Nephron (organoid): ENCODE measurements at regions not wholly inside any gene's neighbourhood (a gene's known extent, or its start where the extent isn't known, plus 50 kb on each side); places are given as distances from the start of the nearest gene placed in this dataset.

Experiments used
- H3K27ac Mint-ChIP-seq, 3 experiments: 2 replicates each; pipeline ENCODE4 v1.8.0; 2020; ENCODE audit warnings: mixed read lengths in 3 of 3, mild to moderate bottlenecking in 2 of 3, moderate library complexity in 1 of 3
- H3K27me3 Mint-ChIP-seq: 2 replicates; pipeline ENCODE4 v1.8.0; 2021; ENCODE audit warnings: low read depth, mild to moderate bottlenecking, moderate library complexity, mixed read lengths
- H3K36me3 Mint-ChIP-seq: 2 replicates; pipeline ENCODE4 v1.8.0; 2020; ENCODE audit warnings: low read depth, mixed read lengths
- H3K4me1 Mint-ChIP-seq: 2 replicates; pipeline ENCODE4 v1.8.0; 2020; ENCODE audit warnings: mixed read lengths
- H3K4me3 Mint-ChIP-seq, 3 experiments: 2 replicates each; pipeline ENCODE4 v1.8.0; 2020; ENCODE audit warnings: mild to moderate bottlenecking in 3 of 3, mixed read lengths in 3 of 3, moderate library complexity in 2 of 3
- H3K9me3 Mint-ChIP-seq: 2 replicates; pipeline ENCODE4 v1.8.0; 2020; ENCODE audit warnings: mixed read lengths
- TF ChIP-seq, protein P1 (sequence below), 3 experiments: fragments of 200-600 bp; sonication (generic); IDR thresholded peaks; one replicate each; pipeline ENCODE4 v1.5.0; 2021; ENCODE audit warnings: antibody characterized with exemption in 3 of 3; ENCODE audit not compliant: unreplicated experiment in 3 of 3

DNA sequence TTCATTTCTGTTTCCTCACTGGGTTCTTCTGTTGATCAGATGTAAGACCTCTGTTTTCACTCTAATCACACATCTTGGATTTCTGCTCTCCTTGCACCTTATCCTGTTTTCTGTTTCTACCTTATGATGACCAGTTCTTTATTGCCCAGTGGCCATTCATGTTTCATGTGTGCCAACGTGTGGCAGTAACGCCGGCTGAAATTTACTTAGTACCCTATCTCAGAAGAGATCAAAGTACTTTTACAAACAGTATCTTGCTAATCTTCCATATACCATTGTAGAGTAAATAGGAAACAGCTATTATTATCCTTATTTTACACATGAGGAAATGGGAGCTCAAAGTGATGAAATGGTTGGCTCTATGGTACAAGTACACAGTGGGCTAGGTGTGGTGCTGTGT is 74.0 kb downstream of the GATA3 start:
- H3K9me3 Mint-ChIP-seq = no peaks in the 10 kb centered on the region
- peaks cover 16% of the 10 kb centered on the region for H3K27me3 Mint-ChIP-seq
- H3K4me1 Mint-ChIP-seq = no peaks in the 10 kb centered on the region
- no peaks in the 10 kb centered on the region for H3K36me3 Mint-ChIP-seq
- TF ChIP-seq, protein P1, sequence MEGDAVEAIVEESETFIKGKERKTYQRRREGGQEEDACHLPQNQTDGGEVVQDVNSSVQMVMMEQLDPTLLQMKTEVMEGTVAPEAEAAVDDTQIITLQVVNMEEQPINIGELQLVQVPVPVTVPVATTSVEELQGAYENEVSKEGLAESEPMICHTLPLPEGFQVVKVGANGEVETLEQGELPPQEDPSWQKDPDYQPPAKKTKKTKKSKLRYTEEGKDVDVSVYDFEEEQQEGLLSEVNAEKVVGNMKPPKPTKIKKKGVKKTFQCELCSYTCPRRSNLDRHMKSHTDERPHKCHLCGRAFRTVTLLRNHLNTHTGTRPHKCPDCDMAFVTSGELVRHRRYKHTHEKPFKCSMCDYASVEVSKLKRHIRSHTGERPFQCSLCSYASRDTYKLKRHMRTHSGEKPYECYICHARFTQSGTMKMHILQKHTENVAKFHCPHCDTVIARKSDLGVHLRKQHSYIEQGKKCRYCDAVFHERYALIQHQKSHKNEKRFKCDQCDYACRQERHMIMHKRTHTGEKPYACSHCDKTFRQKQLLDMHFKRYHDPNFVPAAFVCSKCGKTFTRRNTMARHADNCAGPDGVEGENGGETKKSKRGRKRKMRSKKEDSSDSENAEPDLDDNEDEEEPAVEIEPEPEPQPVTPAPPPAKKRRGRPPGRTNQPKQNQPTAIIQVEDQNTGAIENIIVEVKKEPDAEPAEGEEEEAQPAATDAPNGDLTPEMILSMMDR (IDR thresholded peaks at IDR 0.05; ENCODE audit: unreplicated experiment in 3 of 3) = no peak
- H3K27ac Mint-ChIP-seq = no peak overlapping the region
- no peak overlapping the region for H3K4me3 Mint-ChIP-seq

DNA sequence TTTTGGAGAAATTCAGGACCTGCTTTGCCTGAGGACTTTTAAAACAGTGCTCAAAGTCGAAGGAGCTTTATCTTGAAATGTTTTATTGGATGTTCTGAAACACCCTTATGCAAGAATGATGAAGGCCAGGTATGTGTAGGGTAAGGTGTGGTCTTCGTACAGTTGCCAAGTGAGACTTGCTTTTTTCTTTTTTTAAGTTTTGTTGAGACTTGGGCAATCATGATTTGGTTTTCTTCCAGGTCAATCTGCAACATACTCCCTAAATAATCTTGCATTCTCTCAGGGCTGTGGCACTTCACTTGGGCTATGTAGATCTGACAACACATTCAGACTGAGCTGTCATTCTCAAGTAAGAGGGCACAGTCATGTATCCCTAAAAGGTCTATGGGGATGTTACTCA is 75.0 kb downstream of the GATA3 start:
- TF ChIP-seq, protein P1 (IDR thresholded peaks at IDR 0.05; ENCODE audit: unreplicated experiment in 3 of 3) = no peak
- Mint-ChIP-seq H3K27me3 (peaks cover 16% of the 10 kb centered on the region), H3K36me3 (no peaks in the 10 kb centered on the region), H3K9me3 (no peaks in the 10 kb centered on the region), H3K4me1 (no peaks in the 10 kb centered on the region), H3K27ac (no peak overlapping the region), H3K4me3 (no peak overlapping the region)

DNA sequence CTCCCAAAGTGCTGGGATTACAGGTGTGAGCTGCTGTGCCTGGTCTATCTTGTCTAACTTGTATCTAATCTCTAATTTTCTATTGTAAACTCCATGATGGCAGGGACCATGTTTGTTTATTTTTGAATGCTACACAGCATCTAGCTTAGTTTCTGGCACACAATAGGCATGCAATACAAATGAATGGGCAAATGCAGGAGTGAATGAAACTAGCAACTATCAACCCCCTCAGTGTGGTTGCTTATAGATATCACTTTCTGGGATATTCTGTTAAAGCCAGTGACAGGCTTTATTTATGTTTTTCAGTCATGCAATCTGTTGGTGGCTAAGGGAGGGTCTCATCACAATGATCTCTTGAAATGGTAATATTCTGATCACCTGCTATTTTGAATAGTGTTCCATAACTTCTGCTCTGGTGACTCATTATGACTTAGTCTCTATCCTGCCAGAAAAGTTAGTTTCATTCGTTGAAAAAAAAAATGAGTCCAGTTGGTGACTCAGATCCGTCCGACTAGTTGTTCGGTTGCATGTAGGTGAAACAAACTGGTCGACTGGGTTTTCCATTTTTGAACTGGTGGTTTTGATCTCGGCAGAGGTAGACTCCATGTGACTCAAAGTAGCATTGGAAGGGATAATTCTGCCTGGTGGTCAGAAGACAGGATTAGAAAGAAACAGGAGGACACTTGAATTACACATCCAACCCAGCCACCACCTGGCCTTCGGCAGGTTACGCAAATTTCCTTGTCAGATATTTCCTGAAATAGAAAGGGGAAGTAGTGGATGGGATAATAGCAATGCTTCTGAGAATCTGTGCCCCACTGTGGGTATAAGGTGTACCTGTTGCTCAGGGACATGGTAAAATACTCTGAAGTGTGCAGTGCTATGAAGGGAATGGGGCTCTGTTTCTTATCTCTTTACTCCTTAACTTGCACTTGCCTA is 76.8 kb downstream of the GATA3 start:
- TF ChIP-seq, protein P1 (IDR thresholded peaks at IDR 0.05; ENCODE audit: unreplicated experiment in 3 of 3) = no peak
- Mint-ChIP-seq H3K27ac (no peak overlapping the region), H3K4me3 (no peak overlapping the region), H3K36me3 (no peaks in the 10 kb centered on the region), H3K9me3 (no peaks in the 10 kb centered on the region), H3K27me3 (peaks cover 16% of the 10 kb centered on the region), H3K4me1 (no peaks in the 10 kb centered on the region)

DNA sequence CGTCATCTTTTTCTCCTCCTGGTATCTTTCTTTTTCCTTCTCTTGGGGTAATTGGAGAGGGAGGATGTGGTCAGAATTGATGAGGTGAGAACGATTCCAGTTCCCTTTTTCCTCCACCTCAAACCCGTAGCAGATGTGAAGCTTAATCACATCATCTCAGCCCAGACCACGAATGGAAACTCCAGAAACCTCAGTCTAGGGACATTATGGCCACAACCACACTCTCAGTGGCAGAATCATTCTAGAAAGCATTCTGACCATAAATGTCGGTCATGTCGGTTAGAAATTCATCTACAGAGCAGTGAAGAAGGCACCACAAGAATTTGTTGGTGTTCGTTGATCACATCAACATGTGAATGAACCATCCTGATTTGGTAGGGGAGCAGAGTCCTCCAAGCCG is 78.7 kb downstream of the GATA3 start:
- Mint-ChIP-seq H3K4me3 (no peak overlapping the region), H3K27me3 (peaks cover 23% of the 10 kb centered on the region), H3K9me3 (no peaks in the 10 kb centered on the region), H3K36me3 (no peaks in the 10 kb centered on the region), H3K4me1 (no peaks in the 10 kb centered on the region), H3K27ac (no peak overlapping the region)
- TF ChIP-seq, protein P1 (IDR thresholded peaks at IDR 0.05; ENCODE audit: unreplicated experiment in 3 of 3) = no peak

DNA sequence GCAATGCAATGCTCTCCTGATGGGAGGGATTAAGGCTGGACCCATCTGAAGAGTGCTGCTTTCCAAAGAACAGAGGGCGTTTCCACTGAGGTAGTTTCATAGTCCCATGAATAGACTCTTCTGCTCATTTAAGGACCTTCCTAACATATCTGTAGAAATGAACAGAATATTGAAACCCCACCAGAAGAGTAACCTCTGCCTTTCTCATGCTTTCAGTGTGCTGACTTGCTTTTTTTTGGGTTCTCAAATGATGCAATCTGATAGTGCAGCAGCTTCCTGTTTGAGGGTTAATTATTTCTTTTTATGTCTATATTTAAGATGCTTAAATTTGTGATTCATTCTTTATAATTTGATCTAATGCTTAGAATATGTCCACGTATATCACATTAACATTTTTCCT is 82.2 kb downstream of the GATA3 start:
- Mint-ChIP-seq H3K27me3 (peaks cover 12% of the 10 kb centered on the region), H3K4me1 (no peaks in the 10 kb centered on the region), H3K9me3 (no peaks in the 10 kb centered on the region), H3K4me3 (no peak overlapping the region), H3K27ac (no peak overlapping the region), H3K36me3 (no peaks in the 10 kb centered on the region)
- TF ChIP-seq, protein P1 (IDR thresholded peaks at IDR 0.05; ENCODE audit: unreplicated experiment in 3 of 3) = no peak

DNA sequence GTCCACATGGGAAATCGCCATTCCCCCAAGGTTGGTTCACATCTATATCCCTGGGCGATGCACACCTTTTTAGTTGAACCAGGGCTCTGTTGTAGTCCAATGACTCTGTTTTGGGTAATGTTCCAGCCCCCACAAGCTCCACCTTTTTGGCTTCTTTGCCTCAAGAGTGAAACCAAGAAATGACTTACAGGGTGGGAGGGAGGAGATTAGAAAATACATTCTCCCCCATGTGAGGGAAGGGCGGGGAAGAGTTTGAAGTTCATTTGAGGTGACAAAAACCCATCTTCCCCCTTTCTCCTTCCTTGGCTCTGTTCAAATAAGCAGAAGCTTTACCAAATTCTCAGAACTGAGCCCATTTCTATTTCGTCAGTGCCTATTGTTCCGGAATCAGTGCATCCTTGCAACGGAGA is 82.8 kb downstream of the GATA3 start:
- no peak overlapping the region for H3K27ac Mint-ChIP-seq
- no peaks in the 10 kb centered on the region for H3K36me3 Mint-ChIP-seq
- H3K27me3 Mint-ChIP-seq = peaks cover 12% of the 10 kb centered on the region
- no peaks in the 10 kb centered on the region for H3K9me3 Mint-ChIP-seq
- TF ChIP-seq, protein P1 (IDR thresholded peaks at IDR 0.05; ENCODE audit: unreplicated experiment in 3 of 3) = no peak
- H3K4me3 Mint-ChIP-seq = no peak overlapping the region
- no peaks in the 10 kb centered on the region for H3K4me1 Mint-ChIP-seq
